GM12892 (cell line): ENCODE measurements at regions not wholly inside any gene's neighbourhood (a gene's known extent, or its start where the extent isn't known, plus 50 kb on each side); places are given as distances from the start of the nearest gene placed in this dataset.

Source experiments
- POLR2A ChIP-seq: IDR thresholded peaks from 2 replicates; pipeline ENCODE4 v1.6.1; 2011; ENCODE audit warnings: low read depth, low read length, control low read depth
- POLR2AphosphoS5 ChIP-seq: IDR thresholded peaks from 2 replicates; pipeline ENCODE4 v1.6.1; 2011; ENCODE audit warnings: low read depth, low read length, control low read depth
- TAF1 ChIP-seq: IDR thresholded peaks from 2 replicates; pipeline ENCODE4 v1.6.1; 2011; ENCODE audit warnings: low read depth, mild to moderate bottlenecking, control low read depth, low read length, borderline replicate concordance

DNA sequence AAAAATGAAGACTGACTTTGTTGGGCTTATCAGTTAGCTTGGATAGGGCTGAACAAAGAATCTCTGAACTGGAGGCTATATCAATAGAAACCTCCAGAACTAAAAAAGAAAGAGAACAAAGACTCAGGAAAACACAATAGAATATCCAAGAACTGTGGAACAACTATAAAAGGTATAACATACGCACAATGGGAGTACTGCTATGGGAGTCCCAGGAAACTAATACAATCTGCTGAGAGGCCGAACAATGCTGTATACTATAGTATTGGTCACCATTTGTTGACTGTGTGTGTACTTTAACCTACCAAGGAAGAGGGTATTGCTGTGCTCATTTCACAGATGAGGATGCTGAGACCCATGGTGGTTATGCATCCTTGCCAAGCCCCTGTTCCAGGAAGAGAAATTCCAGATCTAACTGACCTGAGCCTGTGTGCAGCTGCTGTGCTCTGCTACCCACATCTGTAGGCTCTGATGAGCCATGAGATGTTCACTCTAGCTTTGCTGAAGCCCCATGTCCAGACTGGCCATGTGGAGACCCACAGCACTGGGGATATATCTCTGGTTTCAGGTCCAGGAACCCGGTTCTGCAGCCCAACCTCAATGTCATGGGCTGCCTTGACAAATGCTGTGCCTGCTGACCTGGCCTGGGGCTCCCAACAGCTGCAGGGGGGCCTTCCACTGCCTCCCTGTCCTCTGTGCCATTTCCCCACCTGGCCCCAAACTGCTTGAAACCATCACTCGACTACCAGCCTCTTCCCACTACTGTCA is 254.3 kb upstream of the TNRC6C start:
- TF ChIP-seq POLR2A (no peak), TAF1 (no peak), POLR2AphosphoS5 (no peak)
